ENCODE measurements at regions not wholly inside any gene's neighbourhood (a gene's known extent, or its start where the extent isn't known, plus 50 kb on each side); places are given as distances from the start of the nearest gene placed in this dataset.
A peak's percentile ranks its signal among the peaks of the same experiment; 100 is the strongest.

DNA sequence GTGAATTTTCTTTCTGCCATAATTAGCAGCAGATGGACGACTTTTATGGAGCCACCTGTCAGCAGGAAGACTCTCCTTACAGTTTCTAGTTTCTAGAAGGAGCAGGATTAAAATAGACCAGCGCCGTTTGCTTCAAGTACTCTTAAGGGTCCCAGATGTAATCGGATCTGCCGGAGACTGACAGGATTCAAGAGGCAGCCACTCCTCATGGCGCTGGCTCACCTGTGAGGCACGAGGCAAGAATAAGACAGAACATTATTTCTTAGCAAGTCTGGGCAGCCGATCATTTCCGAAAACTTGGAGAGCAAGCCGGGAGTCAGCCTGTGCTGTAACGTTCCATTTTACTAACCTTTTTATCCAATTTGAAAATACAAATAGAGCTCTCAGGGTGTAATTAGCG lies 410.4 kb upstream of the RORA start:
- H3K27me3 ChIP-seq (ENCODE audit: control insufficient read depth, insufficient read depth, low read length) = no peaks in the 10 kb centered on the region
- H3K4me1 ChIP-seq (ENCODE audit: control insufficient read depth, insufficient read depth, low read length) = 0 out of 2 replicates have a peak, but pooled peaks cover 2% of the 10 kb centered on the region
- WGBS (ENCODE audit: insufficient coverage, insufficient read length) = no CpG with 5 or more reads among the region's 12 CpGs
- no peak overlapping the region for H3K4me3 ChIP-seq (ENCODE audit: low read length)
- no peaks in the 10 kb centered on the region for H3K9me3 ChIP-seq (ENCODE audit: control insufficient read depth, insufficient read depth, low read length)
- H3K36me3 ChIP-seq (ENCODE audit: control insufficient read depth, insufficient read depth, low read length) = no peaks in the 10 kb centered on the region
- DNase-seq (ENCODE audit: low read depth, low spot score) = no peak
- H3K27ac ChIP-seq (ENCODE audit: low read length) = no peak overlapping the region

GRCh38 chr15:61634837-61635236 lies 405.7 kb upstream of the RORA start:
- no peaks in the 10 kb centered on the region for H3K9me3 ChIP-seq (ENCODE audit: control insufficient read depth, insufficient read depth, low read length)
- no CpG with 5 or more reads among the region's 1 CpG for WGBS (ENCODE audit: insufficient coverage, insufficient read length)
- H3K4me1 ChIP-seq (ENCODE audit: control insufficient read depth, insufficient read depth, low read length) = no peaks in the 10 kb centered on the region
- H3K27ac ChIP-seq (ENCODE audit: low read length) = no peak overlapping the region
- no peaks in the 10 kb centered on the region for H3K36me3 ChIP-seq (ENCODE audit: control insufficient read depth, insufficient read depth, low read length)
- H3K27me3 ChIP-seq (ENCODE audit: control insufficient read depth, insufficient read depth, low read length) = no peaks in the 10 kb centered on the region
- no peak for DNase-seq (ENCODE audit: low read depth, low spot score)
- H3K4me3 ChIP-seq (ENCODE audit: low read length) = no peak overlapping the region

- Histone ChIP-seq H3K4me3 (ENCODE audit: low read length) (no peak overlapping the region), H3K4me1 (ENCODE audit: control insufficient read depth, insufficient read depth, low read length) (no peaks in the 10 kb centered on the region), H3K9me3 (ENCODE audit: control insufficient read depth, insufficient read depth, low read length) (no peaks in the 10 kb centered on the region), H3K27me3 (ENCODE audit: control insufficient read depth, insufficient read depth, low read length) (no peaks in the 10 kb centered on the region), H3K27ac (ENCODE audit: low read length) (no peak overlapping the region), H3K36me3 (ENCODE audit: control insufficient read depth, insufficient read depth, low read length) (no peaks in the 10 kb centered on the region)
- no CpG with 5 or more reads among the region's 4 CpGs for WGBS (ENCODE audit: insufficient coverage, insufficient read length)
- no peak for DNase-seq (ENCODE audit: low read depth, low spot score)
Observed at GRCh38 chr15:61633951-61634350, 404.8 kb upstream of the RORA start.

GRCh38 chr15:61629269-61629668 lies 400.2 kb upstream of the RORA start:
- H3K27ac ChIP-seq (ENCODE audit: low read length) = no peak overlapping the region
- no peaks in the 10 kb centered on the region for H3K27me3 ChIP-seq (ENCODE audit: control insufficient read depth, insufficient read depth, low read length)
- no peak for DNase-seq (ENCODE audit: low read depth, low spot score)
- H3K4me3 ChIP-seq (ENCODE audit: low read length) = no peak overlapping the region
- no CpG with 5 or more reads among the region's 3 CpGs for WGBS (ENCODE audit: insufficient coverage, insufficient read length)
- no peaks in the 10 kb centered on the region for H3K9me3 ChIP-seq (ENCODE audit: control insufficient read depth, insufficient read depth, low read length)
- H3K36me3 ChIP-seq (ENCODE audit: control insufficient read depth, insufficient read depth, low read length) = no peaks in the 10 kb centered on the region
- no peaks in the 10 kb centered on the region for H3K4me1 ChIP-seq (ENCODE audit: control insufficient read depth, insufficient read depth, low read length)

DNA sequence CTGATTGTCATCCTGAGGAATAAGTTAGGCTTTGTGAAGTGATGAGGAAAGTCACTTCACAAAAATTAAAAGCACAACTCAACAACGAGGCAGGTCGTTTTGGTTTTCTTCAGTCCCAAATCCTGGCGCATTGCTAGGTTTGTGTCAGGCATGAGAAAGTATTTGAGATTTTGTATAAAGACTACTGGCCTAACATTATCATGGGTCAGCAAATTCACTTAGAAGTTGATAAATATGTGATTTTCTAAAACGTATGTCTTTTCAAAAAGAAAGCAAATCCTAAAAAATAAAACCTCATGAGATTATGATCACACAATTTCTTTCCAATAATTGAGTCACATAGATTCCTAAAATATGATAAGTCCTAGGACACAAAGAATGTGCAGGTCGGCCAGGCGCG lies 395.8 kb upstream of the RORA start:
- Histone ChIP-seq H3K4me3 (ENCODE audit: low read length) (no peak overlapping the region), H3K36me3 (ENCODE audit: control insufficient read depth, insufficient read depth, low read length) (no peaks in the 10 kb centered on the region), H3K27me3 (ENCODE audit: control insufficient read depth, insufficient read depth, low read length) (no peaks in the 10 kb centered on the region), H3K27ac (ENCODE audit: low read length) (no peak overlapping the region), H3K9me3 (ENCODE audit: control insufficient read depth, insufficient read depth, low read length) (no peaks in the 10 kb centered on the region), H3K4me1 (ENCODE audit: control insufficient read depth, insufficient read depth, low read length) (no peaks in the 10 kb centered on the region)
- DNase-seq (ENCODE audit: low read depth, low spot score) = no peak
- no CpG with 5 or more reads among the region's 7 CpGs for WGBS (ENCODE audit: insufficient coverage, insufficient read length)

DNA sequence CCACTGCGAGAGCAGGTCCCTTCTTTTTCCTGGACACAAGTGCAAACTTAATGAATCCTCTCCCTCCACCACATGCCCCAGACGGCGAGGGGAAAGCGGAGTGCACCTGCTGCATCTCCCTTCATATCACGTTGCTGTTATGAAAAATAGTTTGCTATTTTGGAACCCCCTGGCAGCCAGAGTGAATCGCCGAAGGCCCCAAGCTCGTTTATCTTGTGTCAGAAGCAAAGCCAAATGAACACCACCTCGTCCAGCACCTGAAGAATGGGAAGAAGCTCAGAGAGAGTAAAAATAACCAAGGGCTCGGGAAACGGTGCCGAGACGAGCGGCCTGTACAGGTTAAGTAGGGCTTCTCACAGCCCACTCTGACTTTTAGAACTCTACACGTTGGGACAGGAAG lies 394.6 kb upstream of the RORA start:
- no CpG with 5 or more reads among the region's 15 CpGs for WGBS (ENCODE audit: insufficient coverage, insufficient read length)
- Histone ChIP-seq H3K27me3 (ENCODE audit: control insufficient read depth, insufficient read depth, low read length) (no peaks in the 10 kb centered on the region), H3K4me3 (ENCODE audit: low read length) (no peak overlapping the region), H3K36me3 (ENCODE audit: control insufficient read depth, insufficient read depth, low read length) (no peaks in the 10 kb centered on the region), H3K27ac (ENCODE audit: low read length) (no peak overlapping the region), H3K9me3 (ENCODE audit: control insufficient read depth, insufficient read depth, low read length) (no peaks in the 10 kb centered on the region), H3K4me1 (ENCODE audit: control insufficient read depth, insufficient read depth, low read length) (no peaks in the 10 kb centered on the region)
- DNase-seq (ENCODE audit: low read depth, low spot score) = no peak

DNA sequence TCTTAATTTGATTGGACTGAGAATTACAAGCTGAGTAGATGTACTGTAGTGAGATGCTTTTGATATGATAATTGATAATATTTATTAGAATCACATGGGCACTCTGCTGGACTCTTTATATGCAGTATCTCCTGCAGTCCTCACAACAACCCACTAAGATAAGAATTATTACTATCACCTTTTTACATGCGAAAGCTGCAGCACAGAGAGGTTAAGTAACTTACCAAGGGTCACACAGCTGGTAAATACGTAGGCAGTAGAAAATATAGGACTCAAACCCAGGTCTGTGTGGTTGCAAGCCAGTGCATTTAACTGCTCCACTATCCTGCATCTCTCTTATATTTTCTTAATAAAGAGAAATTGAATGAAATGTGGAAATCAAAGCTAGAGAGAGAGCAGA lies 392.8 kb upstream of the RORA start:
- DNase-seq (ENCODE audit: low read depth, low spot score) = no peak
- H3K4me1 ChIP-seq (ENCODE audit: control insufficient read depth, insufficient read depth, low read length) = no peaks in the 10 kb centered on the region
- no peaks in the 10 kb centered on the region for H3K27me3 ChIP-seq (ENCODE audit: control insufficient read depth, insufficient read depth, low read length)
- H3K27ac ChIP-seq (ENCODE audit: low read length) = no peak overlapping the region
- WGBS (ENCODE audit: insufficient coverage, insufficient read length) = no CpG with 5 or more reads among the region's 2 CpGs
- H3K4me3 ChIP-seq (ENCODE audit: low read length) = no peak overlapping the region
- H3K36me3 ChIP-seq (ENCODE audit: control insufficient read depth, insufficient read depth, low read length) = no peaks in the 10 kb centered on the region
- no peaks in the 10 kb centered on the region for H3K9me3 ChIP-seq (ENCODE audit: control insufficient read depth, insufficient read depth, low read length)

- Histone ChIP-seq H3K4me3 (ENCODE audit: low read length) (no peak overlapping the region), H3K4me1 (ENCODE audit: control insufficient read depth, insufficient read depth, low read length) (no peaks in the 10 kb centered on the region), H3K27ac (ENCODE audit: low read length) (no peak overlapping the region), H3K27me3 (ENCODE audit: control insufficient read depth, insufficient read depth, low read length) (no peaks in the 10 kb centered on the region), H3K9me3 (ENCODE audit: control insufficient read depth, insufficient read depth, low read length) (no peaks in the 10 kb centered on the region), H3K36me3 (ENCODE audit: control insufficient read depth, insufficient read depth, low read length) (no peaks in the 10 kb centered on the region)
- peak; percentile 37 for DNase-seq (ENCODE audit: low read depth, low spot score)
- WGBS (ENCODE audit: insufficient coverage, insufficient read length) = no CpG with 5 or more reads among the region's 2 CpGs
Observed at GRCh38 chr15:61621146-61621545, 392.0 kb upstream of the RORA start.

DNA sequence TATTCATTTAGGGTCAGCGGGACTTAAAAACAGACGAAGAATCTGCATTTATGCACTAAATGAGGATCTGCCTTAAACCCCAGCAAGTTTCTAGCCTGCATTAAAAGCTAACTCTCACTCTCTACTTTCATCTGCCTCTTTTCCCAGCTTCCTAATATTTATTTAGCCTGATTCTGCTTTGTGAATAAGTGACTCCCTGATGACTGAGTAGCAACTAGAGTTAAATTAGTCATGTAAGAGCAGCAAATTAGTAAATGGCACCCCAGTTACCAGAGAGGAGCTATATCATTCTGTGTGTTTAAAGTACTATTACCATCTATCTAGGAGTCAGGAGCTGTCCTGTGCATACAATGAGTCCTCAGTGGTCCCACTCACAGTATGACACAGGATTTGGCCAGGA lies 391.0 kb upstream of the RORA start:
- Histone ChIP-seq H3K27ac (ENCODE audit: low read length) (no peak overlapping the region), H3K4me3 (ENCODE audit: low read length) (no peak overlapping the region), H3K9me3 (ENCODE audit: control insufficient read depth, insufficient read depth, low read length) (no peaks in the 10 kb centered on the region), H3K4me1 (ENCODE audit: control insufficient read depth, insufficient read depth, low read length) (no peaks in the 10 kb centered on the region), H3K36me3 (ENCODE audit: control insufficient read depth, insufficient read depth, low read length) (no peaks in the 10 kb centered on the region), H3K27me3 (ENCODE audit: control insufficient read depth, insufficient read depth, low read length) (no peaks in the 10 kb centered on the region)
- no peak for DNase-seq (ENCODE audit: low read depth, low spot score)
- no CpG with 5 or more reads among the region's 2 CpGs for WGBS (ENCODE audit: insufficient coverage, insufficient read length)

DNA sequence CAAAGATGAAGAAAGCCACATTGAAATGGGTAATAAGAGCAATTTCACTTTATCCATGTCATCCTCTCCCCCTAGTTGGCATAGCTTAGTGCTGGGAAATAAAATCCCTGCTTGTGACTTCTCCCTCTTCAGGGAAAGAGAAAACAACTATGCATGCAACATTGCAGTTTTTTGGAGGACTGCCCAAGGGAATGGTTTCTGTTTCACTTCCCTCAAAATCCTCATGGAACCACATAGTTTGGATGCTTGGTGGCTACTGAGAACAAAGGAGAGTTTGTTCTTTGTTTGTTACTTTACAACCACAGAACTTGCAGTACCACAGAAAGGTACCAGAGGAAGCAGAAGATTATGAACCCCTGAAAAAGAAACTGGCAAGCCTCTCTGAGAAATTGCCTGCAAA lies 384.6 kb upstream of the RORA start:
- Histone ChIP-seq H3K36me3 (ENCODE audit: control insufficient read depth, insufficient read depth, low read length) (no peaks in the 10 kb centered on the region), H3K27me3 (ENCODE audit: control insufficient read depth, insufficient read depth, low read length) (no peaks in the 10 kb centered on the region), H3K4me1 (ENCODE audit: control insufficient read depth, insufficient read depth, low read length) (no peaks in the 10 kb centered on the region), H3K4me3 (ENCODE audit: low read length) (no peak overlapping the region), H3K9me3 (ENCODE audit: control insufficient read depth, insufficient read depth, low read length) (no peaks in the 10 kb centered on the region), H3K27ac (ENCODE audit: low read length) (no peak overlapping the region)
- no peak for DNase-seq (ENCODE audit: low read depth, low spot score)

DNA sequence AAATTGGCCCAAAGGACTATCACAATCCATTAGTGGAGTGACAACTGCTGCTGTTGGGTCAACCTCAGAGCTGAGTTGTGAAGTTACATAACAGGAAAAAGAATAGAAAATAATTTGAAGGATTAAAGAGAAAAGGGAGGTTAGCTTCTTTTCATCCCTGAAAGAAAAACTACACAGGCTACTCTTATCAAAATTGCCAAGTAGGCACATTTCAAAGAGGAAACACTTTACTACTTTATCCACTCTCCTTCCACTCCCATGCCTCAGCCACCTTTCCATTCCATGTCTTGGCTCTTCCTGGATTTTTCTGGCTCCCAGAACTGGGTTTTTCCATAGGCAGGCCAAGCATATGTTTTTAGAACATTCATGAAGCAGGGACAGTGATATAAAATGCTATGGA lies 384.0 kb upstream of the RORA start:
- Histone ChIP-seq H3K36me3 (ENCODE audit: control insufficient read depth, insufficient read depth, low read length) (no peaks in the 10 kb centered on the region), H3K4me3 (ENCODE audit: low read length) (no peak overlapping the region), H3K27me3 (ENCODE audit: control insufficient read depth, insufficient read depth, low read length) (no peaks in the 10 kb centered on the region), H3K27ac (ENCODE audit: low read length) (no peak overlapping the region), H3K4me1 (ENCODE audit: control insufficient read depth, insufficient read depth, low read length) (no peaks in the 10 kb centered on the region), H3K9me3 (ENCODE audit: control insufficient read depth, insufficient read depth, low read length) (no peaks in the 10 kb centered on the region)
- DNase-seq (ENCODE audit: low read depth, low spot score) = no peak

All from iPS DF 6.9 (cell line).